ENCODE measurements at regions not wholly inside any gene's neighbourhood (a gene's known extent, or its start where the extent isn't known, plus 50 kb on each side); places are given as distances from the start of the nearest gene placed in this dataset.
A peak's percentile ranks its signal among the peaks of the same experiment; 100 is the strongest.
"Not testable (repeated sequence)": the region's sequence is repeated elsewhere in the genome, so short reads cannot be mapped to it uniquely, and the experiment has no call there.

- no peak for DNase-seq (ENCODE audit: low read depth, low spot score)
These were observed 683.3 kb downstream of the MAT2B start for GRCh38 chr5:164188733-164189148.

GRCh38 chr5:164191240-164191639, 685.8 kb downstream of the MAT2B start:
- no peak for DNase-seq (ENCODE audit: low read depth, low spot score)

GRCh38 chr5:164202338-164202737, 696.9 kb downstream of the MAT2B start:
- DNase-seq (ENCODE audit: low read depth, low spot score), result no peak

- DNase-seq (ENCODE audit: low read depth, low spot score), result no peak
These were observed 698.3 kb downstream of the MAT2B start for GRCh38 chr5:164203581-164204225.

- no peak for DNase-seq (ENCODE audit: low read depth, low spot score)
These were observed 699.0 kb downstream of the MAT2B start for GRCh38 chr5:164204338-164204946.

- DNase-seq (ENCODE audit: low read depth, low spot score), result no peak
These were observed 700.8 kb downstream of the MAT2B start for GRCh38 chr5:164206196-164206595.

- DNase-seq (ENCODE audit: low read depth, low spot score), result no peak
These were observed 702.2 kb downstream of the MAT2B start for GRCh38 chr5:164207646-164208045.

GRCh38 chr5:164210491-164210890, 705.1 kb downstream of the MAT2B start:
- no peak for DNase-seq (ENCODE audit: low read depth, low spot score)

- DNase-seq (ENCODE audit: low read depth, low spot score), result no peak
These were observed 709.3 kb downstream of the MAT2B start for GRCh38 chr5:164214698-164215097.

- no peak for DNase-seq (ENCODE audit: low read depth, low spot score)
These were observed 712.0 kb downstream of the MAT2B start for GRCh38 chr5:164217464-164217863.

- no peak for DNase-seq (ENCODE audit: low read depth, low spot score)
These were observed 715.1 kb downstream of the MAT2B start for GRCh38 chr5:164220522-164220921.

GRCh38 chr5:164224236-164224635, 718.8 kb downstream of the MAT2B start:
- DNase-seq (ENCODE audit: low read depth, low spot score), result no peak

- no peak for DNase-seq (ENCODE audit: low read depth, low spot score)
These were observed 719.4 kb downstream of the MAT2B start for GRCh38 chr5:164224772-164225171.

GRCh38 chr5:164230341-164230740, 724.9 kb downstream of the MAT2B start:
- DNase-seq (ENCODE audit: low read depth, low spot score), result no peak

- peak; percentile 45 for DNase-seq (ENCODE audit: low read depth, low spot score)
These were observed 728.4 kb downstream of the MAT2B start for GRCh38 chr5:164233791-164234190.

GRCh38 chr5:164234321-164234720, 728.9 kb downstream of the MAT2B start:
- DNase-seq (ENCODE audit: low read depth, low spot score), result no peak

- peak; percentile 44 for DNase-seq (ENCODE audit: low read depth, low spot score)
These were observed 730.0 kb downstream of the MAT2B start for GRCh38 chr5:164235300-164235891.

GRCh38 chr5:164237486-164237885, 732.1 kb downstream of the MAT2B start:
- no peak for DNase-seq (ENCODE audit: low read depth, low spot score)

- not testable (repeated sequence) for DNase-seq (ENCODE audit: low read depth, low spot score)
These were observed 746.4 kb downstream of the MAT2B start for GRCh38 chr5:164251781-164252180.

- DNase-seq (ENCODE audit: low read depth, low spot score), result no peak
These were observed 748.3 kb downstream of the MAT2B start for GRCh38 chr5:164253764-164254163.

- DNase-seq (ENCODE audit: low read depth, low spot score), result no peak
These were observed 750.3 kb downstream of the MAT2B start for GRCh38 chr5:164255598-164256213.

- DNase-seq (ENCODE audit: low read depth, low spot score), result no peak
These were observed 750.9 kb downstream of the MAT2B start for GRCh38 chr5:164256351-164256750.

GRCh38 chr5:164256954-164257353, 751.5 kb downstream of the MAT2B start:
- no peak for DNase-seq (ENCODE audit: low read depth, low spot score)

Data from pulmonary artery endothelial cell (primary cell).